ENCODE measurements at regions not wholly inside any gene's neighbourhood (a gene's known extent, or its start where the extent isn't known, plus 50 kb on each side); places are given as distances from the start of the nearest gene placed in this dataset.

DNA sequence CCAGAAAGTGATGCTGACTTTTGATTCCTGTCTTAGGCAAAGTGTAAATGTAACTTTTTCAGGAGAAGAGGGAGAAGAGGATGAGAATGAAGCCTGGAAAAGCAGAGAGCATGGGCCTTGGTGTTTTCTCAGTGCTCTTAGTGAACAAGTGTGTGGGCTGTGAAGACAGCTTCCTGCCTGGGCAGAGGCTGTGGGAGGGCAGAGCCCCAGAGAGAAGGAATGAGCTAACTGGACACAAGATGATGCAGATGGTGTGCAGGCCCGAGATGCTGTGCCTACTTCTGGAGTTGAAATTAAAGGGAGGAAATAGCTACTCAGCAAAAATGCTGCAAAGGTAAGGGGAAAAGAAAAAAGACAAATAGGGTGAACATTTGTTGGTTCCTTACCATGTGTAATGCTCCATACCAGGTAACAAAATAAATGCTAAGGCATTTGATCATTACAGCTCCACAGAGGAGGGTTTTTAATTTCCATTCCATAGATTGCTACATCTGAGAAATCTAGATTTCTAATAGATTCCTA lies 87.0 kb upstream of the CEP162 start:
- Histone ChIP-seq H4K20me1 (ENCODE audit: insufficient read depth, low read length) (no peaks in the 10 kb centered on the region), H3K4me1 (ENCODE audit: insufficient read depth, low read length) (no peaks in the 10 kb centered on the region), H3K4me3 (replicated peaks in 1 of 3; ENCODE audit: insufficient read depth in 1 of 3, low read depth in 2 of 3, low read length in 3 of 3) (no peak overlapping the region), H3K27me3 (ENCODE audit: control insufficient read depth in 1 of 2, insufficient read depth in 2 of 2, low read length in 2 of 2) (no peaks in the 10 kb centered on the region), H3K4me2 (ENCODE audit: low read depth, low read length) (no peak overlapping the region), H3K9me3 (ENCODE audit: low read length) (no peaks in the 10 kb centered on the region), H2AFZ (ENCODE audit: low read length) (no peak overlapping the region), H3K36me3 (replicated peaks in 1 of 2; ENCODE audit: control insufficient read depth in 1 of 2, insufficient read depth in 2 of 2, low read length in 2 of 2) (no peaks in the 10 kb centered on the region), H3K9ac (ENCODE audit: insufficient read depth, low read depth, low read length) (no peak overlapping the region), H3K27ac (ENCODE audit: extremely low read length, insufficient read depth, low read length) (no peak overlapping the region), H3K79me2 (ENCODE audit: insufficient read depth, low read length) (no peaks in the 10 kb centered on the region)
- BruUV-seq (replicated peaks), result no TSS peak
- WGBS (ENCODE audit: low lambda C conversion rate), result 0% methylated on average over 1 of the region's 1 CpG
- POLR2A ChIA-PET, result no interaction called here
- CTCF ChIA-PET (ENCODE audit: low intra/inter-chr PET ratio, low total read pairs), result no interaction called here
- intact Hi-C loops (cut with micrococcal nuclease; ENCODE audit: unreplicated experiment) (no loop called here), in situ Hi-C loops (cut with HindIII; ENCODE audit: extremely low pct_ligation_motif_present, low pct_unique_long_range_greater_than_20kb) (no loop called here)
- DNase-seq (ENCODE audit: low spot score), result no peak
- TF ChIP-seq ZNF761 (CRISPR knock-in tag; conservative IDR thresholded peaks at IDR 0.05), result no peak
- TF ChIP-seq MAFF (IDR thresholded peaks at IDR 0.05; ENCODE audit: low read depth, low read length), result peak; percentile 65
- no peak for TF ChIP-seq ZNF225 (CRISPR knock-in tag; IDR thresholded peaks at IDR 0.05)
- TF ChIP-seq MAFK (conservative IDR thresholded peaks at IDR 0.05 in 1 of 2, IDR thresholded peaks at IDR 0.05 in 1 of 2; ENCODE audit: low read length in 2 of 2), result peak; percentile 54 to 64; a peak in 3 of 4 replicates
- no peak for FAIRE-seq
- no peak for ATAC-seq

DNA sequence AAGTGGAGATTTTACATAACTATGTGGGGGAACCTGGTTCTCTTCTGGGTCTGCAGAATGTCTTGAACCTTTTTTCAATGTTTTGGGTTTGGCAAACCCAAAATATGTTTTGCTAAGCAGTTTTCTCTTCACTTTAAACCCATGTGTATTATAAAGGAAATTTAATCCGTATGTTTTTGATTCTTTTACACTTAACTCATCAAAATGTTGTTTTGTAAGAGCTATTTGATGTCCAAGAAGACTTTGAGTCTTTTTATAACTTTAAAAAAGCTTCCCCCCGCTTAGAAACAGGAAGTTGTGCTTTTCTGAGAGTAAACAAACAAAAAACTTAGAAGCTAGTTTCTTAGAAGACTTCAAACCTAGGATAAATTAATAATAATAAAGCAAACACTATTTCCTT lies 81.9 kb upstream of the CEP162 start:
- H3K27me3 ChIP-seq (ENCODE audit: control insufficient read depth in 1 of 2, insufficient read depth in 2 of 2, low read length in 2 of 2), result no peaks in the 10 kb centered on the region
- no peak overlapping the region for H3K27ac ChIP-seq (ENCODE audit: extremely low read length, insufficient read depth, low read length)
- H3K79me2 ChIP-seq (ENCODE audit: insufficient read depth, low read length), result no peaks in the 10 kb centered on the region
- ChIA-PET CTCF (ENCODE audit: low intra/inter-chr PET ratio, low total read pairs) (no interaction called here), POLR2A (no interaction called here)
- no peak overlapping the region for H3K4me3 ChIP-seq (replicated peaks in 1 of 3; ENCODE audit: insufficient read depth in 1 of 3, low read depth in 2 of 3, low read length in 3 of 3)
- no peak overlapping the region for H3K4me2 ChIP-seq (ENCODE audit: low read depth, low read length)
- H3K4me1 ChIP-seq (ENCODE audit: insufficient read depth, low read length), result no peaks in the 10 kb centered on the region
- H3K36me3 ChIP-seq (replicated peaks in 1 of 2; ENCODE audit: control insufficient read depth in 1 of 2, insufficient read depth in 2 of 2, low read length in 2 of 2), result no peaks in the 10 kb centered on the region
- ATAC-seq (no peak), FAIRE-seq (no peak), DNase-seq (ENCODE audit: low spot score) (no peak)
- no peaks in the 10 kb centered on the region for H3K9me3 ChIP-seq (ENCODE audit: low read length)
- no peak overlapping the region for H2AFZ ChIP-seq (ENCODE audit: low read length)
- no peaks in the 10 kb centered on the region for H4K20me1 ChIP-seq (ENCODE audit: insufficient read depth, low read length)
- intact Hi-C loops (cut with micrococcal nuclease; ENCODE audit: unreplicated experiment), result no loop called here
- no peak overlapping the region for H3K9ac ChIP-seq (ENCODE audit: insufficient read depth, low read depth, low read length)
- BruUV-seq (replicated peaks), result no TSS peak
- no peak for TF ChIP-seq TP53 (CRISPR knock-in tag; conservative IDR thresholded peaks at IDR 0.05)
- TF ChIP-seq ZNF775 (CRISPR knock-in tag; IDR thresholded peaks at IDR 0.05; ENCODE audit: borderline replicate concordance), result no peak
- TF ChIP-seq MEF2D (CRISPR knock-in tag; IDR thresholded peaks at IDR 0.05), result no peak
- no peak for TF ChIP-seq GATAD2A (CRISPR knock-in tag; IDR thresholded peaks at IDR 0.05)
- in situ Hi-C loops (cut with HindIII; ENCODE audit: extremely low pct_ligation_motif_present, low pct_unique_long_range_greater_than_20kb), result no loop called here
- WGBS (ENCODE audit: low lambda C conversion rate), result 0% methylated on average over 2 of the region's 2 CpGs
